ENCODE measurements at regions not wholly inside any gene's neighbourhood (a gene's known extent, or its start where the extent isn't known, plus 50 kb on each side); places are given as distances from the start of the nearest gene placed in this dataset.

DNA sequence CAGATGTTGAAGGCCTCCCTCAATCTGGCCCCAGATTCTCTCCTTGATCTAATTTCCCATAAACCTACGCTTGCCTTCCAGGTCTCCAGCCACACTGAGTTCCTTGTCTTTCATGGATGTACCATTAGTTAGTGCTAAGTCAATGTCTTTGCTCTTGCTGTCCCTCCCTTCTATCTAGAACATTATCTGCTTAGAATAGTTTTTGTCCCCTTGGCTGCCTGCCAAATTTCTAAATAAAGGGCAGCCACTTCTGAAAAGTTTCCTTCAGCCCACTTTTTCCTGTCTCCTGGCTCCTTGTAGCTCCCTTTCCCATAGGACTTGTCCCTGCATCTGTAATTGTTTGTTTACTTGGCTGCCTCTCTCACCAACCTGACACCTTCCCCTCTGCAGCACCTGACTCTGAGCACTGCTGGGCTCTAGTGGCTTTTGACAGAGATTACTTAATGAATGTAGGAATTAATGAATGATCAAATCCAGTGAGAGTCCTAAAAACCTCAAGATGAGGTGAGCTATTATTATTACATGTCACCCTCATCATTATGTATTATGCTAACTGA is 58.3 kb downstream of the CXCL12 start:
- H3K36me3 Mint-ChIP-seq (ENCODE audit: low read depth): no peaks in the 10 kb centered on the region
- no peaks in the 10 kb centered on the region for H3K4me1 Mint-ChIP-seq
- H3K4me3 Mint-ChIP-seq: no peak overlapping the region
- DNase-seq: no peak
- no peak overlapping the region for H3K27ac Mint-ChIP-seq
- H3K27me3 Mint-ChIP-seq: peaks cover 7% of the 10 kb centered on the region
- H3K9me3 Mint-ChIP-seq: no peaks in the 10 kb centered on the region
- ChIA-PET POLR2A (no interaction called here), CTCF (interaction anchor here (1.2 kb wide), 1 partner anchor 15 kb away, joined by 3 read pairs; no protein-coding TSS in a partner anchor)

DNA sequence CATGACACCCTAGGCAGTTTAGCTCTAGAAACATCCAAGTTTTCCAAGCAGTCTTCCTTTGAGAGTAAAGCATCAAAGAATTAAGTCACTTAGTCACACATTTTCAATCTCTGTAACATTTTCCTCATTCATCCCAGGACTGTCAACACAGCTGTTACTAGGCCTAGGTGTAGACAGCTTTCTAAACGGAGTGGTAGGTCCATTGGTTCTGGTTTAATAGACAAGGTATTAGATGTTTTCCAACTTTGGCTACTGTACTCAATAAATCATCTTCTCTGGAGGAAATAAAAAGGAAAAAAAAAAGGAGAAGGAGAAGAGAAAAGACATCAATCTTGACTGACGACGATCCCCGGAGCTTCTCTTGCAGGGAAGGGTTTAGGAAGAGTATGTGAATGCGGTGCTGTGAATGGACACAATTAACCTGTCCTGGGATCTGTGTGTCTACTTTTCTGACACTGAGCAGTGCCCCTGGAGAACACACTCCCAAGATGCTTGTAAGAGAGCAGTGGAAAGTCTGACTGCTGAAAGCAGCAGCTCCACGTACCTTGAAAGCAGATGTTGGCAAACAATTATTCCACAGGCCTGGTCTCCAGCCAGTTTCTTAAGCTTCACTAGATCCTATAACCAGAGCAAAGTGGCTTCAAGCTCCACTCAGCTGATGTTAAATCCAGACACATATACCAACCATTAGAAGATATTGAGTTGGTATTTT is 59.1 kb downstream of the CXCL12 start:
- DNase-seq: no peak
- H3K36me3 Mint-ChIP-seq (ENCODE audit: low read depth): no peaks in the 10 kb centered on the region
- H3K4me1 Mint-ChIP-seq: no peaks in the 10 kb centered on the region
- no peak overlapping the region for H3K27ac Mint-ChIP-seq
- no peaks in the 10 kb centered on the region for H3K9me3 Mint-ChIP-seq
- ChIA-PET POLR2A (no interaction called here), CTCF (interaction anchor here (1.2 kb wide), 1 partner anchor 636 kb away, joined by 3 read pairs; no protein-coding TSS in a partner anchor)
- H3K27me3 Mint-ChIP-seq: peaks cover 7% of the 10 kb centered on the region
- no peak overlapping the region for H3K4me3 Mint-ChIP-seq

DNA sequence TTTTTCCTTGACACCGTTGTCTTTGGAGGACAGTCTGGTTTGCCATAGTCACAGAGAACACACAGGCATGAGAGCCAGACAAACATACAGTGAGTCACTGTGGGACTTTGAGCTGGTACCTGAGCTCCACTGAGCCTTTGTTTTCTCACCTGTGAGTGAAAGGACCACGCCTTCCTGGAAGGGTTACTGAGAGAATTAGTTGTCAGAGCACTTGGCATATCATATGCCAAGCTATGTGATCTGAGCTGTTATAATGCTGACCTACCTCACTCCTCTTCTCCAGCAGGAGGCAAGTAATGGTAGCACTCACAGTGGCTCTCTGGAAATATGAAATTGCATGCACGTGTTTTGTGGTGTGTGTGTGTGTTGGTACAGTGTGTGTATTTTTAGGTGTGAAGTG is 59.7 kb downstream of the CXCL12 start:
- H3K4me1 Mint-ChIP-seq: no peaks in the 10 kb centered on the region
- no peak overlapping the region for H3K4me3 Mint-ChIP-seq
- H3K9me3 Mint-ChIP-seq: no peaks in the 10 kb centered on the region
- DNase-seq: no peak
- peaks cover 7% of the 10 kb centered on the region for H3K27me3 Mint-ChIP-seq
- ChIA-PET CTCF (interaction anchor here (1.2 kb wide), 1 partner anchor 635 kb away, joined by 3 read pairs; no protein-coding TSS in a partner anchor), POLR2A (no interaction called here)
- no peaks in the 10 kb centered on the region for H3K36me3 Mint-ChIP-seq (ENCODE audit: low read depth)
- H3K27ac Mint-ChIP-seq: no peak overlapping the region

DNA sequence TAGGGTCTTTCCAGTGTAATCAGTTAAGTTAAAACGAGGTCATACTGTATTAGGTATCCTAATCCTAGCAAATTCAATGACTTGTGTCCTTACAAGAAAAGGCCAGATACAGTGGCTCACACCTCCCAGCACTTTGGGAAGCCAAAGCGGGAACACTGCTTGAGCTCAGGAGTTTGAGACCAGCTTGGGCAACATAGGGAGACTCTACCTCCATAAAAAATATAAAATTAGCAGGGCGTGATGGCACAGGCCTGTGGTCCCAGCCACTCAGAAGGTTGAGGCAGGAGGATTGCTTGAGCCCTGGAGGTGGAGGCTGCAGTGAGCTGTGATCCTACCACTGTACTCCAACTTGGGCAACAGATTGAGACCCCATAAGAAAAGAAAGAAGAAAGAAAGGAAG is 61.1 kb downstream of the CXCL12 start:
- Mint-ChIP-seq H3K4me3 (no peak overlapping the region), H3K9me3 (no peaks in the 10 kb centered on the region), H3K27ac (no peak overlapping the region), H3K4me1 (no peaks in the 10 kb centered on the region), H3K27me3 (peaks cover 9% of the 10 kb centered on the region), H3K36me3 (ENCODE audit: low read depth) (no peaks in the 10 kb centered on the region)
- ChIA-PET CTCF (no interaction called here), POLR2A (no interaction called here)
- no peak for DNase-seq

DNA sequence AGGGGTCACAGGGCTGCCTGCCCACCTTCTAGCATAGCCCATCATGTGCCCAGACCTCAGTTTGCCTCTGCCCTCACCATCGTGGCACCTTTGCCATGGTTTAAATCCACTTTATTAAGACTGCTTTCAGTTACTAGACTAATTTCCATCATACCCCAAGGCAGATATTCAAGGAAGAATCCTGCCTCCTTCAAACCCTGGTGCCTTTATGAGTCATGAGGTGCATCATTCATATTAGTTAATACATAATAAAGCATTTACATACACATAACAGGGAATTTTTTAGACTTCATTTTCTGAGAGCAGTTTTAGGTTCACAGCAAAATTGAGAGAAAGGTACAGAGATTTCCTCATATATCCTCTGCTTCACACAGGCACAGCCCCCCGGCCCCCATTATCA is 62.8 kb downstream of the CXCL12 start:
- H3K36me3 Mint-ChIP-seq (ENCODE audit: low read depth): no peaks in the 10 kb centered on the region
- H3K4me3 Mint-ChIP-seq: no peak overlapping the region
- peaks cover under 1% of the 10 kb centered on the region for H3K9me3 Mint-ChIP-seq
- H3K27ac Mint-ChIP-seq: no peak overlapping the region
- ChIA-PET CTCF (no interaction called here), POLR2A (no interaction called here)
- peaks cover 3% of the 10 kb centered on the region for H3K27me3 Mint-ChIP-seq
- DNase-seq: no peak
- H3K4me1 Mint-ChIP-seq: no peaks in the 10 kb centered on the region

DNA sequence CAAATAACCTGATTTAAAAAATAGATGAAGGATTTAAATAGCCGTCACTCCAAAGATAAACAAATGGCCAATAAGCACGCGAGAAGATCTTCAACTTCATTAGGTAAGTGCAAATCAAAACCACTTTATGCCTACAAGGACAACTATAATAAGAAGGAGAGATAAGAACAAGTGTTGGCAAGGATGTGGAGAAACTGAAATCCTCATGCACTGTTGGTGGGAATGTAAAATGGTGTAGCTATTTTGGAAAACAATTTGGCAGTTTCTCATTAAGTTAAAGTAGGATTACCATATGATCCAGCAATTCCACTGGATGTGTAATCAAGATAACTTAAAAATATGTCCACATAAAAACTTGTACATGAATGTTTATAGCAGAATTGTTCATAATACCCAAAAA is 64.1 kb downstream of the CXCL12 start:
- DNase-seq: no peak
- ChIA-PET CTCF (no interaction called here), POLR2A (no interaction called here)
- Mint-ChIP-seq H3K27ac (no peak overlapping the region), H3K9me3 (peaks cover 3% of the 10 kb centered on the region), H3K27me3 (peaks cover 3% of the 10 kb centered on the region), H3K4me3 (no peak overlapping the region), H3K4me1 (no peaks in the 10 kb centered on the region), H3K36me3 (ENCODE audit: low read depth) (no peaks in the 10 kb centered on the region)

DNA sequence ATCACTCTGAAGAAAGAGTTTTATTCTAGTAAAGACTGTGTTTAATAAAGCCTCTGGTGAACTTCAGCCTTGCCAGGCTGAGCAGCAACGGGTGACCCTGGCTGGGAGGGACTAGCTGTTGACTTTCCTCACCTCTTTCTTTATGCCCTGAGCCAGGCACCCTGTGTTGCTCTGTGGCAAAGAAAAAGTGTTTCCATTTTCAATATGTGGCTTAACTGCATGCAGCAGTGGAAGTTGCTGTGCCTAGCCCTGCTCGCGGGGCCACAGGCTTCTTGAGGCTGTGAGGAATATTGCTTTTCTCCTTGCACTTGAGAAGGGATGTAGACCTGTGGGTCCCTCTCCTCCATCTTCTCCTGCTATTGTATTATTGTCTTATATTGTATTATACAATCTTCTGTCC is 67.0 kb downstream of the CXCL12 start:
- Mint-ChIP-seq H3K4me1 (no peaks in the 10 kb centered on the region), H3K9me3 (peaks cover 3% of the 10 kb centered on the region), H3K36me3 (ENCODE audit: low read depth) (no peaks in the 10 kb centered on the region), H3K27me3 (peaks cover 5% of the 10 kb centered on the region), H3K27ac (no peak overlapping the region), H3K4me3 (no peak overlapping the region)
- DNase-seq: no peak
- ChIA-PET CTCF (no interaction called here), POLR2A (no interaction called here)

DNA sequence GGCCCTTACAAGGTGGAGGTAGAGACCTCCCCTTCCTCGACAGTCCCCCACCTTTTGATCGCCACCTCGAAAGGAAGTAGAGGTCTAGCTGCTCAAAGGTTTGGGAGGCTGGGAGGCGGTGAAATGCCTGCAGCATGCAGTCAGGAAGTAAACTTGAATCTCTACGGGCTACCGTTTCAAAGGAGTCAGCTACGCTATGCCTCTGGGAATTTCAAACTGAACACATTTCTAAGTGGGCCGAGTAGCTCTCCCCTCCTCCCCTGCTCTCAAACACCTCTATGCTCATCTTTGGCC is 68.0 kb downstream of the CXCL12 start:
- Mint-ChIP-seq H3K4me3 (no peak overlapping the region), H3K27ac (no peak overlapping the region), H3K4me1 (no peaks in the 10 kb centered on the region), H3K36me3 (ENCODE audit: low read depth) (no peaks in the 10 kb centered on the region), H3K9me3 (peaks cover 3% of the 10 kb centered on the region), H3K27me3 (peaks cover 5% of the 10 kb centered on the region)
- DNase-seq: no peak
- CTCF ChIA-PET: no interaction called here
- POLR2A ChIA-PET: no interaction called here

DNA sequence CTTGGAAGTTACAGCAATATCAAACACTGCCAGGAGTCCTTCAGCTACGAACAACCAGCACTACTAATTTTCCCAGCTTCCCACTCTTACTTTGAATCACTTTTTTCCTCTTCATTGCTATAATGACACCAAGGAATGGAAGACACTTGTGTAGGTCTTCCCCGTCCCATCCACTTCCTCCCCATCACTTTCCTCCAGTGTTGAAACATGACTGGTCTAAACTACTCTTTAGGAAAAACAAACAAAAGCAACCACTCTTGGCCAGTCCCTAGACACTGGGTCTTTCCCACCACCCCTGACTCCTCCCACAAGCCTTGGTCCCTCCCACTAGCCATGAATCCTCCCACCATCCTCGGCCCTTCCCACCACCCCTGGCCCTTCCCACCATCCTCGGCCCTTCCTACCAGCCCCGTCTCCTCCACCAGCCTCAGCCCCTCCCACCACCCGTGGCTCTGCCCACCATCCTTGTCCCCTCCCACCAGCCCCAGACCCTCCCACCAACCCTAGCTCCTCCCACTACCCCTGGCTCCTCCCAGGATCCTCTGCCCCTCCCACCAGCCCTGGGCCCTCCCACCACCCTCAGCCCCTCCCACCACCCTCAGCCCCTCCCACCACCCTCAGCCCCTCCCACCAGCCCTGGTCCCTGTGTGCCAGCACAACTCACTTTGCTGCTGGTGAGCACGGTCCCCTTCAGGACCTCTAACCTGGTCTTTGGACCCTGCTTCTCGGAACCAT is 68.5 kb downstream of the CXCL12 start:
- peaks cover 9% of the 10 kb centered on the region for H3K27me3 Mint-ChIP-seq
- ChIA-PET POLR2A (no interaction called here), CTCF (no interaction called here)
- H3K4me3 Mint-ChIP-seq: no peak overlapping the region
- peaks cover 3% of the 10 kb centered on the region for H3K9me3 Mint-ChIP-seq
- no peak overlapping the region for H3K27ac Mint-ChIP-seq
- peaks cover 4% of the 10 kb centered on the region for H3K4me1 Mint-ChIP-seq
- no peaks in the 10 kb centered on the region for H3K36me3 Mint-ChIP-seq (ENCODE audit: low read depth)
- no peak for DNase-seq

DNA sequence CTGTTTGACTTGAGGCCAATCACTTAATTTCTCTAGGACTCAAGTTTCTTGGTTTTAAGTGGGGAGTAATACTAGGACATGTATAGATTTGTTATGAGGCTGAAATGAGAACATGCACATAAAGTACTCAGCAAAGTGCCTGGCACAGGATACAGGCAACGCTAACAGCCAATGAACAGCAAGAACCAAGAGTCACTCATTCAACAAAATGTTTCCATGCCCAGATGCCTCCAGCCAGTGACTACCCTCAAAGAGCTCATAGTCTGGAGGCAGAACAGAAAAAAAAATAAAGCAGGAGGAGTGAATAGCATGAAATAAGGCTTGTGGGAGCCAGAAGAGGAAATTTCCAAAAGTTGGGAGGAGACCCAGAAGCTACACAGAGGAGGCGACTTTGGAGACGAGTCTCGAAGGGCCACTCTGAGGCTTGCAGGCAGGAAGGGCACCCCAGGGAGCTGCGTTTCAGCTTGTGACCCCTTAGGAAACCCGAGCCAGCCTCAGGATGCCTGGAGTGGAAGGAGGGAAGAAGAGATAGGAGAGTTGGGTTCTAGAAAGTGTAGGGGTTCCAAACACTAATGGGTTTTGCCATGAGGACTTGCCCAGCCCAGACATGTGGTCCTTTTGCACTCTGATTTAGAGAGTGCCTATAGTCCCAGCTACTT is 70.0 kb downstream of the CXCL12 start:
- ChIA-PET POLR2A (no interaction called here), CTCF (no interaction called here)
- H3K4me1 Mint-ChIP-seq: peaks cover 7% of the 10 kb centered on the region
- H3K27me3 Mint-ChIP-seq: peaks cover 11% of the 10 kb centered on the region
- no peak overlapping the region for H3K4me3 Mint-ChIP-seq
- no peak for DNase-seq
- no peaks in the 10 kb centered on the region for H3K36me3 Mint-ChIP-seq (ENCODE audit: low read depth)
- H3K27ac Mint-ChIP-seq: no peak overlapping the region
- H3K9me3 Mint-ChIP-seq: peaks cover 3% of the 10 kb centered on the region

DNA sequence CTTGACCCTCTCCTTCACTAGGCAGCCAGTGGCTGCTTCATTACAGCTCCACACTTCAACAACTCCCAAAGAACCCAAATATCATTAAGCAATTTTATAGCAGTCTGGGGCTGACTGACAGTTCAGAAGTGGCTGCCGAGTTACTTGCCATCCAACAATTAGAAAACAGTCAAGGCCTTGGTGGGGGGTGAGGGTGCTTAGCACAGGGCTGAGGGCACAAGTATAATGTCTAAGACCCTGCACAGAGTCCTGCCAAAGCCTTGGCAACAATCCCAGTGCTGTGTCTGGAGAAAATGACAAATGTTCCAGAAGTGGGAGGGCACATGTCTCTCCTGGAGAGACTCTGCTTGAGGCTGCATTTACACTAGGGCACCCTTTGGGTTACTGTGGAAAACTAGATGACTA is 71.1 kb downstream of the CXCL12 start:
- Mint-ChIP-seq H3K4me1 (peaks cover 7% of the 10 kb centered on the region), H3K36me3 (ENCODE audit: low read depth) (no peaks in the 10 kb centered on the region), H3K27me3 (peaks cover 10% of the 10 kb centered on the region), H3K27ac (no peak overlapping the region), H3K9me3 (peaks cover 3% of the 10 kb centered on the region), H3K4me3 (no peak overlapping the region)
- DNase-seq: no peak
- POLR2A ChIA-PET: no interaction called here
- CTCF ChIA-PET: interaction anchor here (1.0 kb wide), 1 partner anchor 624 kb away, joined by 3 read pairs; no protein-coding TSS in a partner anchor

DNA sequence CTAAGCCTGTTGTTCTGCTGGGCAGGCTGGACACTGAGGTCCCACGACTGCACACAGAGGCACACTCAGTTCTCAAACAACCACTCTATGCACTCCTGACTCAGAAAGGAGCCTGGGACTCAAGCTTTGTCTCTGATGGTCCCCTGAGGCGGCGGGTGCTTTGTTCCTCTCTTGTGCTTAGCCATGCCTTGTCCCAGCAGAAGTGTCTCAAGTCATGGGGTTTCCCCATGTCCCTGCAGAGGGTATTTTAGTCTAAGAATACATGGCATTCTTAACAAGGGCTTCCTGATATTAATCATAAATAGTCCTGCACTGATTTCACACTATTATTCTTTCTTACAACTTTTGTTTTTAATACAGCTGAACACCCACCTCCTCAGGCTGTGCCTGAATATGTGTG is 72.5 kb downstream of the CXCL12 start:
- no peak for DNase-seq

DNA sequence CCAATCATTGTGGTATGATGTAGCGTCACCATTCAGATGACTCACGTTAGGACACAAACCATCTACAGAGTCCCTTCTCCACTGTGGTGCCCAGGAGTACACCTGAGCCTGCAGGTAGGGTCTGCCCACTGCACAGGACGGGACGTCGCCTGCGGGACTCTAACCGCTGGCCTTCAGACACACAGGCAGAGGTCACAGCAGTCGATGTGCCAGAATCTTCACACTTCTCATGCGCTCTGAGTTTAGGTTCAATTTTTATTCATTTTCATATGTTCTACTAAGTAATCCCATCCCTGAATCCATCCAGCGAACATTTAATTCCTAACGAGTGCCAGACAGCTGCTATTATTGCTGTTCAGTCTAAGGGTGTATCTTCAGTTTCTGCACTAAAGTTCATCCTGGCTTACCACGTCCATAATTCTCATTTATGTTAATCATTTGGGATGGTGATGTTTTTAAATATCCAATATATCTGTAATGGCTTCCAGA is 73.3 kb downstream of the CXCL12 start:
- CTCF ChIA-PET: interaction anchor here (1.2 to 2.3 kb wide), 3 partner anchors 10 to 16 kb away, joined by 3 to 7 read pairs (median 3); no protein-coding TSS in a partner anchor
- H3K9me3 Mint-ChIP-seq: no peaks in the 10 kb centered on the region
- H3K27me3 Mint-ChIP-seq: peaks cover 9% of the 10 kb centered on the region
- POLR2A ChIA-PET: no interaction called here
- peaks cover 7% of the 10 kb centered on the region for H3K4me1 Mint-ChIP-seq
- DNase-seq: no peak
- H3K4me3 Mint-ChIP-seq: no peak overlapping the region
- H3K27ac Mint-ChIP-seq: no peak overlapping the region
- no peaks in the 10 kb centered on the region for H3K36me3 Mint-ChIP-seq (ENCODE audit: low read depth)

More for the DNA sequence above, 72.5 kb downstream of the CXCL12 start:
- CTCF ChIA-PET: interaction anchor here (1.4 to 2.3 kb wide), 2 partner anchors 11 to 15 kb away, joined by 3 to 7 read pairs; no protein-coding TSS in a partner anchor
- Mint-ChIP-seq H3K9me3 (peaks cover 3% of the 10 kb centered on the region), H3K27ac (no peak overlapping the region), H3K4me1 (peaks cover 7% of the 10 kb centered on the region), H3K4me3 (no peak overlapping the region), H3K36me3 (ENCODE audit: low read depth) (no peaks in the 10 kb centered on the region), H3K27me3 (peaks cover 9% of the 10 kb centered on the region)
- POLR2A ChIA-PET: no interaction called here
